Embryonic facial prominence (tissue), 1 donor: ENCODE measurements at regions not wholly inside any gene's neighbourhood (a gene's known extent, or its start where the extent isn't known, plus 50 kb on each side); places are given as distances from the start of the nearest gene placed in this dataset.
"Not testable (repeated sequence)": the region's sequence is repeated elsewhere in the genome, so short reads cannot be mapped to it uniquely, and the experiment has no call there.

Experiments
- DNase-seq: peaks from one replicate; pipeline ENCODE4 v3.0.0-alpha.2; 2016; ENCODE audit errors: extremely low spot score

GRCh38 chr5:152051499-152052454, 127.1 kb upstream of the GLRA1 start:
- DNase-seq = no peak

GRCh38 chr5:152046361-152046760, 121.7 kb upstream of the GLRA1 start:
- DNase-seq = no peak

- not testable (repeated sequence) for DNase-seq
These were observed 114.2 kb upstream of the GLRA1 start for GRCh38 chr5:152038856-152039255.

GRCh38 chr5:152026328-152027024, 101.8 kb upstream of the GLRA1 start:
- DNase-seq = not testable (repeated sequence)

GRCh38 chr5:152016421-152016820, 91.8 kb upstream of the GLRA1 start:
- DNase-seq = no peak

GRCh38 chr5:152007653-152008335, 83.1 kb upstream of the GLRA1 start:
- no peak for DNase-seq

GRCh38 chr5:152004095-152004494, 79.4 kb upstream of the GLRA1 start:
- DNase-seq = no peak
